GM13976 (cell line): ENCODE measurements at regions not wholly inside any gene's neighbourhood (a gene's known extent, or its start where the extent isn't known, plus 50 kb on each side); places are given as distances from the start of the nearest gene placed in this dataset.

Experiments
- DNase-seq: peaks from one replicate; pipeline ENCODE4 v3.0.0; 2012; ENCODE audit warnings: low spot score
- in situ Hi-C: fragments of 300-500 bp; cut with MboI; formaldehyde crosslinking; loops from one replicate; pipeline ENCODE4 v1.12.0; 2022; ENCODE audit warnings: low sequenced_read_pairs, mixed read lengths, inconsistent platforms; ENCODE audit not compliant: unreplicated experiment
- TF ChIP-seq, protein P1 (sequence below): IDR thresholded peaks from 2 replicates; pipeline ENCODE4 v1.5.1; 2012; ENCODE audit warnings: borderline replicate concordance, mild to moderate bottlenecking; ENCODE audit not compliant: insufficient read depth; ENCODE audit errors: extremely low read depth, missing control alignments, control extremely low read depth

DNA sequence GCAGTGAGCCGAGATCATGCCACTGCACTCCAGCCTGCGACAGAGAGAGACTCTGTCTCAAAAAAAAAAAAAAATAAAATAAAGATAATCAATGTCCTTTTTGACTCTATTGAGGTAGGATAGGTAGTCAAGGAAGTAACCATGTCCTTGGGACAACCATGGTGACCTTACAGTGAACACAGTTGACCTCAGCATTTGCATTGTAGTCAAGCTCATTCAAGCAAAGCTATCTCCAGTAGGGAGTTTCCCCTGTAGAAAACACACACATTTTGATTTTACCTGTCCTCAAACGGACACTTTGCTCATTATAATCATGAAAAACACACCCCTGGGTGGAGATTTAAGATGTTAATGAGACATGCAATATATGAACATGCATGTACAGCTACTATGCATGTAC is 171.7 kb downstream of the KIF20B start:
- TF ChIP-seq, protein P1, sequence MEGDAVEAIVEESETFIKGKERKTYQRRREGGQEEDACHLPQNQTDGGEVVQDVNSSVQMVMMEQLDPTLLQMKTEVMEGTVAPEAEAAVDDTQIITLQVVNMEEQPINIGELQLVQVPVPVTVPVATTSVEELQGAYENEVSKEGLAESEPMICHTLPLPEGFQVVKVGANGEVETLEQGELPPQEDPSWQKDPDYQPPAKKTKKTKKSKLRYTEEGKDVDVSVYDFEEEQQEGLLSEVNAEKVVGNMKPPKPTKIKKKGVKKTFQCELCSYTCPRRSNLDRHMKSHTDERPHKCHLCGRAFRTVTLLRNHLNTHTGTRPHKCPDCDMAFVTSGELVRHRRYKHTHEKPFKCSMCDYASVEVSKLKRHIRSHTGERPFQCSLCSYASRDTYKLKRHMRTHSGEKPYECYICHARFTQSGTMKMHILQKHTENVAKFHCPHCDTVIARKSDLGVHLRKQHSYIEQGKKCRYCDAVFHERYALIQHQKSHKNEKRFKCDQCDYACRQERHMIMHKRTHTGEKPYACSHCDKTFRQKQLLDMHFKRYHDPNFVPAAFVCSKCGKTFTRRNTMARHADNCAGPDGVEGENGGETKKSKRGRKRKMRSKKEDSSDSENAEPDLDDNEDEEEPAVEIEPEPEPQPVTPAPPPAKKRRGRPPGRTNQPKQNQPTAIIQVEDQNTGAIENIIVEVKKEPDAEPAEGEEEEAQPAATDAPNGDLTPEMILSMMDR: no peak
- in situ Hi-C loops: no loop called here
- DNase-seq: no peak

DNA sequence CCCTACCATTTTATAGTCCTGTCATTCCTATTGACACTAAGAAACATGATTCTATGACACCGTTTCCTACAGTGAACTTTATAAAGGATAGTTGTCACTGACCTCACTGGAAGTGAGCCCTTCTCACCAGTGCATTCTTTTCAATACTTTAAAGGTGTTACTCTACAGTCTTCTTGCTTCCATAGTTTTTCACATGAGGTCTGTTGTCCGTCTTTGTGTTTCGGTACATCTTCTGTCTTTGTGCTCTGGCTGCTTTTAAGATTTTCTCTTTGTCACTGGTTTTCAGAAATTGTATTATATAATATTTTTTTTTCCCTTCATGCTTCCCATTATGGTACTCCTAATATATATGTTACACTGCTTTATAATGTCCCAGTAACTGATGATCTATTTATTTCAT is 174.2 kb downstream of the KIF20B start:
- in situ Hi-C loops: no loop called here
- no peak for DNase-seq
- TF ChIP-seq, protein P1: no peak

DNA sequence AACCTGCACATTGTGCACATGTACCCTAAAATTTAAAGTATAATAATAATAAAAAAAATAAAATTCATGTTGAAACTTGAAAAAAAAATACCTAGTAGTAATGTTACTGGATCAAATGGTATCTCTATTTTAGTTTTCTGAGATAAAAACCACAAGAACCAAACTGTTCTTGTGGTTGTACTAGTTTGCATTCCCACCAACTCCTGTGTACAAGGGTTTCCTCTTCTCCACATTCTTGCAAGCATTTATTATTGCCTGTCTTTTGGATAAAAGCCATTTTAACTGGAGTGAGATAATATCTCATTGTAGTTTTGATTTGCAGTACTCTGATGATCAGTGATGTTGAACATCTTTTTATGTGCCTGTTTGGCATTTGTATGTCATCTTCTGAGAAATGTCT is 177.7 kb downstream of the KIF20B start:
- in situ Hi-C loops: no loop called here
- DNase-seq: no peak
- TF ChIP-seq, protein P1: no peak

DNA sequence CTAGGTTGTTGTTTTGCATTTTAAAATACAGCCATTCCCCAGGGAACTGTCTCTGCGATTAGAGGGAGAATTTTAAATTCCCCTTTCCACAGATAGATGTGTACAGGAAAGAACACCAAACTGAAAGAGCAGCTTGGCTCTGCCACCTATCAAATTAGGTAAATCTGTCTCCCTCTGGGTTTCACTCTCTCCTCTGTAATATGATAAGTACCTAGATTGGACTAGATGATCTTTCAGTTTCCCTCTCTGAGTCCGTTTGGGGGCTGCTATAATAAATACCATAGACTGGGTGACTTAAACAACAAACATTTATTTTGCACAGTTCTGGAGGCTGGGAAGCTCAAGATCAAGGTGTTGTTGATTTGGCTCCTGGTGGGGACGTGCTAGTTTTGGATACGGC is 186.0 kb downstream of the KIF20B start:
- DNase-seq: no peak
- TF ChIP-seq, protein P1: no peak
- in situ Hi-C loops: no loop called here

DNA sequence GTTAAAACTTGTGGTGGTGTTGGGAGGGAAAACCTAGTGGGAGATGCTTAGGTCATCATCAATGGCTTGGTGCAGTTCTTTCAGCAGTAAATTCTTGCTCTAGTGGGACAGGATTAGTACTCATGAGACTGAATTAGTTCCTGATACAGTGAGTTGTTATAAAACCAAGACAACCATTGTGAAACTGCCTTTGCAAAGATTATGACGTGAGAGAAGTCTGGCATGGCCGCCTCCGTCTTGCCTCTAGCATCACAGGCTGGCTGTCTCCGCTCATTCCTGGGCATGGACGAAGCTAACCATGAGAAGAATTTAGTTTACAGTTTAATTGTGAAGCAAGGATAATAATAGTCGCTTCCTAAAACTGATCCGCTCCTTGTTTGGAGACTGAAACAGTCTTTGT is 186.4 kb downstream of the KIF20B start:
- in situ Hi-C loops: no loop called here
- DNase-seq: peak; percentile 13
- TF ChIP-seq, protein P1: no peak

DNA sequence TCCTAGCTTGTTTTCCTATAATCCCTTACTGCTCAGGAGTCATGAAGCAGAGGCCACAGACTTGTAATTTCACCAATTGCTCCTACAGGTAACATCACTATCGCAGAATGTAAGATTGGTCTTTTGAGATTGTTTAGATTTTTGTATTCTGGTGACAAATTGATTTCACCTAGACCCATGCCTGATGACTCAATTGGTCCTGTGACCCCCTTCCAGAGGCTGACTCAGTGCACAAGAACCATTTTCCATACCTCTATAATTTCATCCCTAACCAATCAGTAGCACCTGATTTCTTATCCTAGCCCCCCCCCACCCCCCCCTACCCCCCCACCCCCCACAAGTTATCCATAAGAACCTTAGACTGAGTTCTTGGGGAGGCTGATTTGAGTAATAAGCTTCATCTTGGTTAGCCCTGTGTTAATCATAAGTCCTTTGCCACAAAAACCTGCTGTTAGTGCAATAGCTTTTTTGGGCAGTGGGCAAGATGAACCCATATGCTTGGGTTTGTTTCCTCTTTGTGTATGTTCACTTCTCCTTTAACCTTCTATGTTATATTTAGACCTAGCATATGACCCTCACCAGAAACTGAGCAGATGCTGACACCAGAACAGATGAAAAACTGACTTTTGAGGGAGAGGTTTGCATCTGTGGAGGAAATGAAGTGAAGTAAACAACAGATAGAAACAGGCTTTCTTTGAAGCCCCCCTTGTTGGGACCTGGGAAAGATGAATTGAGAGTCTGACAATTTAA is 187.1 kb downstream of the KIF20B start:
- in situ Hi-C loops: no loop called here
- DNase-seq: peak; percentile 8
- TF ChIP-seq, protein P1: no peak
